ENCODE measurements at regions not wholly inside any gene's neighbourhood (a gene's known extent, or its start where the extent isn't known, plus 50 kb on each side); places are given as distances from the start of the nearest gene placed in this dataset.

- CTCF ChIA-PET (ENCODE audit: partially characterized antibody) = interaction anchor here (0.6 kb wide), 1 partner anchor 627 kb away, joined by 3 read pairs; no protein-coding TSS in a partner anchor
- Histone ChIP-seq H3K79me1 (ENCODE audit: low read depth, low read length) (no peaks in the 10 kb centered on the region), H2BK120ac (replicated peaks; ENCODE audit: low read depth, low read length) (no peak overlapping the region), H3K4ac (replicated peaks; ENCODE audit: insufficient read length, low read depth, low read length) (no peak overlapping the region), H3K79me2 (ENCODE audit: control insufficient read depth in 1 of 2, insufficient read depth in 2 of 2, low read length in 2 of 2) (no peaks in the 10 kb centered on the region), H3K23me2 (ENCODE audit: low read depth, low read length) (no peaks in the 10 kb centered on the region; the same call in 1 of the 2 replicates), H3K56ac (replicated peaks; ENCODE audit: insufficient read length, low read depth, low read length) (no peak overlapping the region), H3K4me1 (replicated peaks in 1 of 4; ENCODE audit: control insufficient read depth in 3 of 4, insufficient read depth in 4 of 4, low read length in 3 of 4) (no peaks in the 10 kb centered on the region), H4K8ac (ENCODE audit: extremely low read depth, insufficient read depth, low read length) (no peak overlapping the region), H2BK12ac (ENCODE audit: low read depth, low read length) (no peak overlapping the region), H3K9me3 (ENCODE audit: insufficient read depth in 2 of 2, low read depth in 1 of 2, low read length in 1 of 2) (no peaks in the 10 kb centered on the region), H3K4me3 (ENCODE audit: extremely low read depth in 1 of 4, insufficient read depth in 2 of 4, low read depth in 3 of 4, low read length in 4 of 4) (no peak overlapping the region), H3K9ac (replicated peaks in 1 of 4; ENCODE audit: extremely low read depth in 1 of 4, low read depth in 3 of 4, low read length in 3 of 4) (no peak overlapping the region), H2BK5ac (ENCODE audit: low read depth, low read length) (no peak overlapping the region), H4K20me1 (replicated peaks in 1 of 2; ENCODE audit: control insufficient read depth in 1 of 2, insufficient read depth in 2 of 2, low read length in 2 of 2) (no peaks in the 10 kb centered on the region), H3K27ac (ENCODE audit: low read depth, low read length) (no peak overlapping the region), H4K91ac (replicated peaks; ENCODE audit: insufficient read length, low read length) (no peak overlapping the region), H2BK20ac (ENCODE audit: low read length) (no peak overlapping the region), H4K5ac (ENCODE audit: insufficient read length, low read depth, low read length) (no peak overlapping the region), H3K23ac (ENCODE audit: insufficient read length) (no peak overlapping the region), H3K4me2 (ENCODE audit: insufficient read depth in 1 of 2, low read depth in 2 of 2, low read length in 2 of 2) (no peak overlapping the region), H3K36me3 (ENCODE audit: control insufficient read depth in 2 of 4, insufficient read depth in 4 of 4, low read length in 3 of 4) (no peaks in the 10 kb centered on the region), H2AK5ac (ENCODE audit: low read depth, low read length) (no peak overlapping the region), H3K14ac (ENCODE audit: insufficient read length) (no peak overlapping the region), H2AFZ (ENCODE audit: low read length) (no peak overlapping the region), H2BK15ac (ENCODE audit: low read length) (no peak overlapping the region), H3K18ac (ENCODE audit: extremely low read depth, low read length) (no peak overlapping the region), H3K27me3 (replicated peaks in 1 of 4; ENCODE audit: control insufficient read depth in 3 of 4, extremely low read depth in 1 of 4, insufficient read depth in 3 of 4, low read length in 3 of 4) (no peaks in the 10 kb centered on the region)
- POLR2A ChIA-PET (ENCODE audit: partially characterized antibody) = no interaction called here
- DNase-seq (ENCODE audit: low read depth in 1 of 2, low spot score in 2 of 2) = no peak
- FAIRE-seq = no peak
- 92% methylated on average over 4 of the region's 4 CpGs; no CpG with 5 or more reads in 1 of the 2 experiments for WGBS, 2 experiments (ENCODE audit: extremely low coverage in 1 of 2, insufficient coverage in 1 of 2, insufficient read length in 1 of 2, insufficient replicate concordance in 2 of 2, low coverage in 1 of 2, low lambda C conversion rate in 2 of 2, missing lambda C conversion rate in 1 of 2)
- TF ChIP-seq CTCF (IDR thresholded peaks at IDR 0.05; ENCODE audit: control extremely low read depth in 1 of 3, insufficient read depth in 1 of 3, low read depth in 1 of 3, low read length in 3 of 3) = no peak
- no peak for TF ChIP-seq NANOG (IDR thresholded peaks at IDR 0.05; ENCODE audit: insufficient read depth, low read depth, low read length, poor library complexity, severe bottlenecking)
- TF ChIP-seq CHD2 (IDR thresholded peaks at IDR 0.05; ENCODE audit: low read length) = no peak
- no peak for TF ChIP-seq CBX8 (IDR thresholded peaks at IDR 0.05; ENCODE audit: borderline replicate concordance, low read depth, low read length)
Measured at GRCh38 chr6:104421650-104422049, 438.1 kb downstream of the HACE1 start.

All from H1 (cell line).